RWPE1 (cell line): ENCODE measurements at regions not wholly inside any gene's neighbourhood (a gene's known extent, or its start where the extent isn't known, plus 50 kb on each side); places are given as distances from the start of the nearest gene placed in this dataset.

Experiments used
- CTCF ChIA-PET: fragments of 350-600 bp; sonication (Branson Sonifier 250); formaldehyde crosslinking; extraction: SDS; loops from one replicate; lab custom pipeline; 2021; lab: Yijun Ruan, JAX
- POLR2A ChIA-PET: fragments of 400-600 bp; formaldehyde crosslinking; extraction: SDS; loops from one replicate; lab custom pipeline; 2020; ENCODE audit warnings: antibody characterized with exemption; ENCODE audit not compliant: low non-redundant PET; lab: Yijun Ruan, JAX
- DNase-seq: peaks from one replicate; pipeline ENCODE4 v3.0.0; 2012; ENCODE audit warnings: low spot score
- H3K27ac ChIP-seq: fragments of 450-650 bp; 2 replicates; pipeline ENCODE4 v1.5.1; 2017
- CTCF ChIP-seq: fragments of 450-650 bp; conservative IDR thresholded peaks from 2 replicates; pipeline ENCODE4 v1.5.1; 2017; ENCODE audit warnings: low read depth, mild to moderate bottlenecking

DNA sequence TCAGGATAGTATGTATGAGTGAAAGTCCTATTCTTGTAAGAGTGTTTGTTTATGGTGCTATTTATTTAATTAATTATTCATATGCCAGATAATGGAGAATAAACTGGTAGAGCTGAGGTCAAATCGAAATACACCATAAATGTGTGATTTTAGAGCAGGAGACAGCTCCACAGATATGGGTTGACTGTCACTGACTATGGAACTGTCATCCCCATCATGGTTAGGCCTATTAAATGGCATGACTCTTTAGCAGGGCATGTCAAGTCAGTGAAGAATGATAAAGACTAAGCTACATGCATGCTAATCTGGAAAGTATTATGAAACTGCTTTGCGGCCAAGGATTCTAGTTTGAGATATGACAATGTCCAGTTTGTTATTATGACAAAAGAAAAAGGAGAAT is 658.6 kb downstream of the ISL1 start:
- ChIA-PET POLR2A (no interaction called here), CTCF (no interaction called here)
- no peak overlapping the region for H3K27ac ChIP-seq
- no peak for DNase-seq
- no peak for TF ChIP-seq CTCF

DNA sequence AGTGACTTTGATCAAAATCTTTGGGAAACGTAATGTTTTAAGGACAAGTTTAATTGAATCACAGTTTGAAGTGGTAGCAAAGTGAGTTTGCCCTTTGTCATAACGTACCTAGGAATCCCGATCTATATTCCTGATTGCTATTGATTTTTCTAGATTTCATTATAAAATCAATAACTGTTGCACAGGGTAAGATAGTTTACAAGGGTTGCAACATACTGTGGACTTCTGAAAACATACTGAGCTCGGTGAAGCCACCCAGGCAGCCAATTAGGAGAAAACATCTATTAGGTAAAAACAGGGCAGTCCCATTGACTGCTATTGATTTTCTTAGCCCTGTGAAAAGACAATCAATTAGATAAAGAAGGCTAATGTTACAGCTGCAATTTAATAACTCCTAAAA is 659.9 kb downstream of the ISL1 start:
- DNase-seq = no peak
- no peak for TF ChIP-seq CTCF
- POLR2A ChIA-PET = no interaction called here
- CTCF ChIA-PET = interaction anchor here (0.6 to 0.7 kb wide), 2 partner anchors 36 to 432 kb away, joined by 3 to 6 read pairs; no protein-coding TSS in a partner anchor
- no peak overlapping the region for H3K27ac ChIP-seq

DNA sequence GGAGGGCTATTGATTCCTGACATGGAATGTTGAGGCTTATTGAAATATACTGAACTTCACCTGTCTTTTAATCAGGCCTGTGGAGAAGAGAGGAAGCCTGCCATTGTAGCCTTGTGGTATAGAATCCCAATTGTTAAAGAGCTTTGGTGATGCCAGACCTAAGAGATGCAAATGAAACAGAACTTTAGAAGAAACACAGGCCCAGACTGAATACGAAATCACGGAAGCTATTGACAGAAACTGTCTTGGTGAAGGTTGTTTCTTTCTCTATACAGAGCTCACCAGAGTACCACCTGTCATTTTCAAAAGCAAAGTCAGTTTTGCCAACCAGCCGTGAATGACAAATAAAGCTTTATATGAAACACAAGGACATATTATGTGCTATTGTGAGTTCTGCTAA is 660.3 kb downstream of the ISL1 start:
- POLR2A ChIA-PET = no interaction called here
- no peak for TF ChIP-seq CTCF
- DNase-seq = no peak
- H3K27ac ChIP-seq = no peak overlapping the region
- CTCF ChIA-PET = interaction anchor here (0.6 to 0.7 kb wide), 2 partner anchors 36 to 432 kb away, joined by 3 to 6 read pairs; no protein-coding TSS in a partner anchor

GRCh38 chr5:52051759-52052158 is 668.5 kb downstream of the ISL1 start:
- no peak overlapping the region for H3K27ac ChIP-seq
- POLR2A ChIA-PET = no interaction called here
- CTCF ChIA-PET = no interaction called here
- DNase-seq = no peak
- no peak for TF ChIP-seq CTCF

DNA sequence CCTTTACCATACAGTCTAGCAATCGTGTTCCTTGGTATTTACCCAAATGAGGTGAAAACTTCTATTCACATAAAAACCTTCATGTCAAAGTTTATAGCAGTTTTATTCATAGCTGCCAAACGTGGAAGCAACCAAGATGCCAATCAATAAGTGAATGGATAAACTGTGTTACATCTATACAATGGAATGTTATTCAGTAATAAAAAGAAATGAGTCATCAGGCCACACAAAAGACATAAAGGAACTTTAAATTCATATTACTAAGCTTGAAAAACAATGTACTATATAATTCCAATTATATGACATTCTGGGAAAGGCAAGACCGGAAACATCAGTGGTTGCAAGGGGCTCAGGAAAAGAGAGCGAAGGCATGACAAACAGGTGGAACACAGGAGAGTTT is 679.9 kb downstream of the ISL1 start:
- H3K27ac ChIP-seq = no peak overlapping the region
- ChIA-PET POLR2A (no interaction called here), CTCF (no interaction called here)
- no peak for DNase-seq
- TF ChIP-seq CTCF = no peak

DNA sequence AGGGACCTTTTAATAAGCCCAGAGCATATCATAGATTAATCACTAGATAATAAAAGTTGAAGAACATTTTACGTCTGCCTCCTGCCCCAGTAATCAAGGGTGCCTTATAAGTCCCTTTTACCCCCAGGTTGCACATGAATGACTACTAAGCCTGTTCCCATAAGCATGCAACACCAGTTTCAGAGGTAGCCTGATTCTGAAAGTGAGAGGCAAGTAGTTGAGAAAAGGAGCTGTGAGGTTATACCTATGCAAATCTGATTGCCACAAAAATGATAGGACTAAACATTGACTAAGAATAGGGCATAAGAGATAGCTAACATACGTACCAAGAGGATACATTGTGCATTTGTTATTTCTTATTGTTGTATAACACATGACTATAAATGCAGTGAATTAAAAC is 681.9 kb downstream of the ISL1 start:
- H3K27ac ChIP-seq = no peak overlapping the region
- DNase-seq = no peak
- POLR2A ChIA-PET = no interaction called here
- TF ChIP-seq CTCF = no peak
- CTCF ChIA-PET = no interaction called here

GRCh38 chr5:52069997-52070396 is 686.7 kb downstream of the ISL1 start:
- ChIA-PET POLR2A (no interaction called here), CTCF (no interaction called here)
- no peak for DNase-seq
- no peak overlapping the region for H3K27ac ChIP-seq
- TF ChIP-seq CTCF = no peak
